ENCODE measurements at regions not wholly inside any gene's neighbourhood (a gene's known extent, or its start where the extent isn't known, plus 50 kb on each side); places are given as distances from the start of the nearest gene placed in this dataset.
A peak's percentile ranks its signal among the peaks of the same experiment; 100 is the strongest.

DNA sequence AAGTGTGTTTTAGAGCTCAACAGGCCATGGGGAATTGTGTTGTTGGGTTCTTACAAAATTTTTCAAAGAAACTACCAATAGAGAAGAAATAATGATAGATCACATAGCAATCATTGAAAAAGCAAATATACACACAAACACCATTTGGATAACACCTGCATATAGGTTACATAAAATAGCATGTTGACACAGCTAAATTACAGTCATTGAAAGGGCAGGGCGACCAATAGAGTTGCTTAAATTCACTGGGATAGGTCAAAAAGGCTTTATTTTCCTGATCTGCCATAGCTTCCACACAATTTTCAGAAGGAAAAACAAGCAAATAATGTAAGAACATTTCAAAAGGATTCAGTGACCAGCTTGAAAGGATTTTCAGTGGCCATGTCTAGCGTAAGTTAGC lies 57.9 kb upstream of the FGGY start:
- no peak for DNase-seq (ENCODE audit: insufficient read length, low spot score, missing footprints)
- no peaks in the 10 kb centered on the region for H3K9me3 ChIP-seq (ENCODE audit: low read depth, low read length)
- no peaks in the 10 kb centered on the region for H4K20me1 ChIP-seq (ENCODE audit: insufficient read depth, low read length)
- H3K4me3 ChIP-seq (ENCODE audit: insufficient read depth, low read length): no peak overlapping the region
- no peak overlapping the region for H3K27ac ChIP-seq (ENCODE audit: low read depth, low read length)
- H3K4me2 ChIP-seq (ENCODE audit: insufficient read depth, low read length): no peak overlapping the region
- TF ChIP-seq, protein P1, sequence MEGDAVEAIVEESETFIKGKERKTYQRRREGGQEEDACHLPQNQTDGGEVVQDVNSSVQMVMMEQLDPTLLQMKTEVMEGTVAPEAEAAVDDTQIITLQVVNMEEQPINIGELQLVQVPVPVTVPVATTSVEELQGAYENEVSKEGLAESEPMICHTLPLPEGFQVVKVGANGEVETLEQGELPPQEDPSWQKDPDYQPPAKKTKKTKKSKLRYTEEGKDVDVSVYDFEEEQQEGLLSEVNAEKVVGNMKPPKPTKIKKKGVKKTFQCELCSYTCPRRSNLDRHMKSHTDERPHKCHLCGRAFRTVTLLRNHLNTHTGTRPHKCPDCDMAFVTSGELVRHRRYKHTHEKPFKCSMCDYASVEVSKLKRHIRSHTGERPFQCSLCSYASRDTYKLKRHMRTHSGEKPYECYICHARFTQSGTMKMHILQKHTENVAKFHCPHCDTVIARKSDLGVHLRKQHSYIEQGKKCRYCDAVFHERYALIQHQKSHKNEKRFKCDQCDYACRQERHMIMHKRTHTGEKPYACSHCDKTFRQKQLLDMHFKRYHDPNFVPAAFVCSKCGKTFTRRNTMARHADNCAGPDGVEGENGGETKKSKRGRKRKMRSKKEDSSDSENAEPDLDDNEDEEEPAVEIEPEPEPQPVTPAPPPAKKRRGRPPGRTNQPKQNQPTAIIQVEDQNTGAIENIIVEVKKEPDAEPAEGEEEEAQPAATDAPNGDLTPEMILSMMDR (IDR thresholded peaks at IDR 0.05; ENCODE audit: extremely low read depth, low read depth, low read length): no peak
- H3K79me2 ChIP-seq (ENCODE audit: insufficient read depth, low read length): no peaks in the 10 kb centered on the region
- H3K27me3 ChIP-seq (ENCODE audit: insufficient read depth, low read length): no peaks in the 10 kb centered on the region
- no peak overlapping the region for H2AFZ ChIP-seq (ENCODE audit: low read length)
- no peaks in the 10 kb centered on the region for H3K36me3 ChIP-seq (ENCODE audit: insufficient read depth, low read length)
- no peaks in the 10 kb centered on the region for H3K4me1 ChIP-seq (ENCODE audit: insufficient read depth, low read length)

DNA sequence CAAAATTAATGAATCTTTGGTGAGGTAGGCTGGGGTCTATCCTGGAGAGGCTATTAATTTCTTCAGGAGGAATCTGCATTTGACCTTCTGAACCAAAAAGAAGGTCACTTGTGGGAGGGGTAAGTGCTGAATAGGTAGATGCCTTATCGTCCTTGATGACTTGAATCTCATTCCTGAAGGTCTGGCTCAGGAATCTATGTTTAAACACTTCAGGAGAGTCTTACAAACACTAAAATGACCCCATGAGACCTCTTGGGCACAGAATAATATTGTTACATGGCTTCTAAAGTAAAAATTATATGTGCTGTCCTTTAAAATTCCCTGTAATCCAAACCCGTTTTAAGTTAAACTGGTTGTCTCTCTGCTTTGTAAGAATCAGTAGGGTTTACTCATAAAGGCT lies 55.0 kb upstream of the FGGY start:
- H3K4me2 ChIP-seq (ENCODE audit: insufficient read depth, low read length): no peak overlapping the region
- H2AFZ ChIP-seq (ENCODE audit: low read length): peak overlapping the region; percentile 10
- no peaks in the 10 kb centered on the region for H3K79me2 ChIP-seq (ENCODE audit: insufficient read depth, low read length)
- H3K4me3 ChIP-seq (ENCODE audit: insufficient read depth, low read length): no peak overlapping the region
- H3K27me3 ChIP-seq (ENCODE audit: insufficient read depth, low read length): no peaks in the 10 kb centered on the region
- H3K27ac ChIP-seq (ENCODE audit: low read depth, low read length): no peak overlapping the region
- H3K36me3 ChIP-seq (ENCODE audit: insufficient read depth, low read length): no peaks in the 10 kb centered on the region
- TF ChIP-seq, protein P1 (IDR thresholded peaks at IDR 0.05; ENCODE audit: extremely low read depth, low read depth, low read length): no peak
- no peaks in the 10 kb centered on the region for H4K20me1 ChIP-seq (ENCODE audit: insufficient read depth, low read length)
- no peak for DNase-seq (ENCODE audit: insufficient read length, low spot score, missing footprints)
- no peaks in the 10 kb centered on the region for H3K4me1 ChIP-seq (ENCODE audit: insufficient read depth, low read length)
- no peaks in the 10 kb centered on the region for H3K9me3 ChIP-seq (ENCODE audit: low read depth, low read length)

DNA sequence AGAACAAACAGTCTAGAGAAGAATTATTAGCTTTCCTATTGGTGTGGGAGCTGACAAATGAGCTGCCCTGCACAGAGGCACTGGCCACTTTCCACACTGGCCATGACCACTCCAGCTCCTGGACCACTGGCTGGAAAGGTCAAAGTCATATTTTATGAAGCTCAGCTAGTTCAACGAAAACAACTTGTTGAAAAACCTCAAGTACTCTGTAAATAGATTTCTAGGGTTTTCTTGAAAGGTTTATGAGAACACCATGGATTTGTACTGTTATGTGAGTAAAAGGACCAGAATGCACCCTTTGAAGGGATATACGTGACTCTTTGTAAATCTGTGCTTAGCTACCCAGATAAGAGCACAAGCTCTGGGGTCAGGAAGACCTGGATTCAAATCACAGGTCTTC lies 54.5 kb upstream of the FGGY start:
- no peaks in the 10 kb centered on the region for H3K4me1 ChIP-seq (ENCODE audit: insufficient read depth, low read length)
- TF ChIP-seq, protein P1 (IDR thresholded peaks at IDR 0.05; ENCODE audit: extremely low read depth, low read depth, low read length): no peak
- no peaks in the 10 kb centered on the region for H3K9me3 ChIP-seq (ENCODE audit: low read depth, low read length)
- H2AFZ ChIP-seq (ENCODE audit: low read length): peak overlapping the region; percentile 10
- no peaks in the 10 kb centered on the region for H3K27me3 ChIP-seq (ENCODE audit: insufficient read depth, low read length)
- peak; percentile 13 for DNase-seq (ENCODE audit: insufficient read length, low spot score, missing footprints)
- H4K20me1 ChIP-seq (ENCODE audit: insufficient read depth, low read length): no peaks in the 10 kb centered on the region
- no peaks in the 10 kb centered on the region for H3K36me3 ChIP-seq (ENCODE audit: insufficient read depth, low read length)
- H3K79me2 ChIP-seq (ENCODE audit: insufficient read depth, low read length): no peaks in the 10 kb centered on the region
- no peak overlapping the region for H3K27ac ChIP-seq (ENCODE audit: low read depth, low read length)
- no peak overlapping the region for H3K4me2 ChIP-seq (ENCODE audit: insufficient read depth, low read length)
- no peak overlapping the region for H3K4me3 ChIP-seq (ENCODE audit: insufficient read depth, low read length)

DNA sequence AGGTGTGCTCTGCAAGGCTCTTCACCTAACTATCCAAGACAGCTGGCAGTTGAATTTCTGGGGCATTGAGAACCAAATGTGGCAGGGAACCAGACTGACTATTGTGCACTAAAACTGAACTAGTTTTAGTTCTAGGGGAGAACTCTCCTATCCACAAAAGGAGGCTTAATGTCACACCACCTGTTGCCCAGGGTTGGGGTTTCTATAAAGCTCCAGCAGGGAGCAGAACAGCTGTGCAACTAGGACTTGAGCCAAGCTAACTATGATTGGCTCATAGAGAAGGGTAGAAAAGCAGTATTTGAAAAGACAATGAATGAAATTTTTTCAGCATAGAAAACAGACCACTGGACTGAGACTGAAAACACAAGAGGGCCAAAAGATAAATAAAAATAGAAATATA lies 53.3 kb upstream of the FGGY start:
- Histone ChIP-seq H3K9me3 (ENCODE audit: low read depth, low read length) (no peaks in the 10 kb centered on the region), H3K79me2 (ENCODE audit: insufficient read depth, low read length) (no peaks in the 10 kb centered on the region), H3K27ac (ENCODE audit: low read depth, low read length) (no peak overlapping the region), H4K20me1 (ENCODE audit: insufficient read depth, low read length) (no peaks in the 10 kb centered on the region), H3K4me2 (ENCODE audit: insufficient read depth, low read length) (no peak overlapping the region), H3K4me3 (ENCODE audit: insufficient read depth, low read length) (no peak overlapping the region), H2AFZ (ENCODE audit: low read length) (no peak overlapping the region), H3K4me1 (ENCODE audit: insufficient read depth, low read length) (no peaks in the 10 kb centered on the region), H3K27me3 (ENCODE audit: insufficient read depth, low read length) (no peaks in the 10 kb centered on the region), H3K36me3 (ENCODE audit: insufficient read depth, low read length) (no peaks in the 10 kb centered on the region)
- DNase-seq (ENCODE audit: insufficient read length, low spot score, missing footprints): no peak
- TF ChIP-seq, protein P1 (IDR thresholded peaks at IDR 0.05; ENCODE audit: extremely low read depth, low read depth, low read length): no peak

Data from osteoblast (primary cell).